GM21619 (cell line): ENCODE measurements at regions not wholly inside any gene's neighbourhood (a gene's known extent, or its start where the extent isn't known, plus 50 kb on each side); places are given as distances from the start of the nearest gene placed in this dataset.
"Not testable (repeated sequence)": the region's sequence is repeated elsewhere in the genome, so short reads cannot be mapped to it uniquely, and the experiment has no call there.

ENCODE experiments used
- ATAC-seq: cut with Tn5 transposase; IDR thresholded peaks from one replicate; pipeline ENCODE4 v1.9.1; 2021; ENCODE audit not compliant: unreplicated experiment

- ATAC-seq: no peak
Observed at GRCh38 chr17:36842231-36842819, 95.0 kb upstream of the LHX1 start.

DNA sequence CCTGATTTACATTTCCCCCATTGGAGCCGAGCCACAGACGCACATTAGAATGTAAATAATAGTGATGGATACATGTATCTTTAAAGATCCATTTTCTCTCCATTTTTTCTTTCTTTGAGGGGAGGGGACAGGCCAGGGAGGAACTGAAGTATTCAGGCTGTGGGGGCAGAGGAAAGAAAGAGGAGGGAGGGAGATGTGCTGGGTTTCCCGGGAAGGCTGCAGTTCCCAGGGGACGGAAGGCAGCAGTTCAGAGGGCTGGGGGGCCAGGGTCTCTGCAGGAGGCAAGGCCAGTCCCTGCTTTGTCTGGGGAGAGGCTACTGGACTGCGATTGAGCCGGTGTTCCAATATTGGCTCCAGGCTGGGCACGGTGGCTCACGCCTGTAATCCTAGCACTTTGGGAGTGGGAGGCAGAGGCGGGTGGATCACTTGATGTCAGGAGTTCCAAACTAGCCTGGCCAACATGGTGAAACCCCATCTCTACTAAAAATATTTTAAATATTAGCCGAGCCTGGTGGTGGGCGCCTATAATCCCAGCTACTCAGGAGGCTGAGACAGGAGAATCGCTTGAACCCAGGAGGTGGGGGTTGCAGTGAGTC is 94.2 kb upstream of the LHX1 start:
- ATAC-seq: no peak

DNA sequence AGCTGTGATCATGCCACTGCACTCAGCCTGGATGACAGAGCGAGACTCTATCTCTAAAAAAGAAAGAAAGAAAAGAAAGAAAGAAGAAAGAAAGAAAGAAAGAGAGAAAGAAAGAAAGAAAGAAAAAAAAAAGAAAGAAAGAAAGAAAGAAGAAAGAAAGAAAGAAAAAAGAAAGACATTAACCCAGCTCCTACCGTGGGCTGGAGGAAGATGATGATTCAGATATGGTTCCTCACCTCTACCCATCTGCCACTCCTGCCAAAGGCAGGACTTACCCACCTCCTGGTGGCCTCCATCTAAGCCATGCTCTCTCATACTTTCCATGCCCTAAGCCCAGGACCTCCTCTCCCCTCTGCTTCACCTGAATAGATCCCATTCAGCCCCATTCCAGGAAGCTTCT is 93.3 kb upstream of the LHX1 start:
- no peak for ATAC-seq

GRCh38 chr17:36844601-36845000 is 92.7 kb upstream of the LHX1 start:
- no peak for ATAC-seq

- ATAC-seq: no peak
Observed at GRCh38 chr17:36845916-36846315, 91.4 kb upstream of the LHX1 start.

DNA sequence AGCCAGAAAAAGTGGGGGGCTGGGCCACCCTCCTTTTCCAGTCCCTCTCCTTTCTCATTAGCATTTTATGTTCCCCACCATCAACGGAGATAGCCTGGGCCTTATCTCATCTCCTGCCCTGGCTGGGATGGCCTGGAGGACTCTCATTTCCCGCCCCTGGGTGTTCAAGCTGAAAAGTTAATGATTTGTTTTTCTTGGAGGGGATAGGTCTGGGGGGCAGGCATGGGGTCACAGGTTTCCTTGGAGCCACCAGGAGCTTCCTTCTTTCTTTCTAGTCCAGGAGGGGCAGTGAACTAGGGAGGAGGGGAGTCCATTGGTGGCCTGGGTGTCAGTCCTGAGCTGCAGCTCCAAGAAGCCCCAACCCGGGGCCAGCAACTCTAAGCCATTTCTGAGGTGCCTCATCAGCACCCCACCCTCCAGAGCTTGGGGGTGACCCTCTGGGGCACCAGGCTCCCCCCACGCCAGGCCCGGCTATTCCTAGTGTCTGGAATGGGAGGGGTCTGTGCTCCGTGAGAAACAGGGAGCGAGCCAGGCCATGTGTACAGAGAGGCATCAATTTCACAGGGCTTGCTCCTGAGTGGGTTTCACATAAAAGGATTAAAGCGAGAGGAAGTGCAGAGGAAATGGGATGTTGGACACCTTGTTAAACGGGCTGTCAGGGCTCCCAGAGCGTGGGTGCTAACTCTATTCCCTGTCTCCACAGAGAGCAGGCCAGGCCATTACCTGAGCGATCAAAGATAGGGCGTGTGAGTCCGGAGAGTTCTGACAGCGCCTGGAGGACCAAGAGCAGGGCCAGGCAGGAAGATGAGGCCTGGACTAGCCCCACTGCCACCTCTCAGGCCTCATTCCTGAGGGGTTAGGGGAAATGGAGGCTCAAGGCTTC is 90.6 kb upstream of the LHX1 start:
- no peak for ATAC-seq

GRCh38 chr17:36848008-36848902 is 89.0 kb upstream of the LHX1 start:
- no peak for ATAC-seq

- ATAC-seq: not testable (repeated sequence)
Observed at GRCh38 chr17:36849020-36849419, 88.3 kb upstream of the LHX1 start.

- no peak for ATAC-seq
Observed at GRCh38 chr17:36849871-36850348, 87.4 kb upstream of the LHX1 start.

- ATAC-seq: no peak
Observed at GRCh38 chr17:36850790-36851189, 86.5 kb upstream of the LHX1 start.

DNA sequence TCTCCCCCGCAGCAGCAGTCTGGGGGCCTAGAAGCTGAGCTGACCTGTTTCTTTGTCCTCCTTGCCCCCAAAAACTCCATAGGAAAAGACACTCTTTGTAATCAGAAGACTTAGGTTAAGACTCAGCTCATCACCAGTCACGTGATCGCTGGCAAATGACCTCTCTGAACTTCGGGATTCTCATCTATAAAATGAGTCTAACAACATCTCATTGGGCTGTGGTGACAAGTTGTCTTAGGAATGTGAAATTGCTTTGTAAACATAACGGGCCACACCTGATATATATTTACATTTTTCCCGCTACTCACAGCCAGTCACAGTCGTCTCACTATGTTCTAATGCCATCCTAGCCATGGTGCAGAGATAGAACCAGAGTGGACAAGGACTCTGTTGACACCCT is 86.0 kb upstream of the LHX1 start:
- ATAC-seq: no peak

DNA sequence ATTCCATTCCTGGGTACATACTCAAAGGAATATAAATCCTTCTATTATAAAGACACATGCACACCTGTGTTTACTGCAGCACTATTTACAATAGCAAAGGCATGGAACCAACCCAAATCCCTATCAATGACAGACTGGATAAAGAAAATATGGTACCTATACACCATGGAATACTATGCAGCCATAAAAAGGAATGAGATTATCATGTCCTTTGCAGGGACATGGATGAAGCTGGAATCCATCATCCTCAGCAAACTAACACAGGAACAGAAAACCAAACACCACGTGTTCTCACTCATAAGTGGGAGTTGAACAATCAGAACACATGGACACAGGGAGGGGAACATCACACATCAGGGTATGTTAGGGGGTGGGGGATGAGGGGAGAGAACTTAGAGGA is 84.8 kb upstream of the LHX1 start:
- ATAC-seq: not testable (repeated sequence)

GRCh38 chr17:36854982-36855381 is 82.3 kb upstream of the LHX1 start:
- ATAC-seq: no peak

DNA sequence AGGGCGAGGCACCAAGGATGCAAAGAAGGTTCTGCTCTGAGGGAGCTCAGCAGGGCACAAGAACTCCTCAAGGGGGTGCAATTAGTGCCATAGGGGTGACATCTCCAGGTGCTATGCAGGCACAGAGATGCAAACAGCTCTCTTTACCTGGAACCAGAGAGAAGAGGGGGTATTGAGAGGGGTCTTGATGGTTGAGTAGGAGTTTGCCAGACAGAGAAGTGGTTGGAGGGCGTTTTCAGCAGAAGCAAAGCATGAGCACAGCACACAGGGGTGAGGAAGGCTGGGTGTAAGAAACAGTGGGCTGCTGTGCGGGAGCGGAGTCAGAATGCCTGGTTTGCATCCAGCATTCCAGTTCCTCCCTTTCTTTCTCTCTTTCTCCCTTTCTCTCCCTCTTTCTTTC is 81.8 kb upstream of the LHX1 start:
- ATAC-seq: no peak

DNA sequence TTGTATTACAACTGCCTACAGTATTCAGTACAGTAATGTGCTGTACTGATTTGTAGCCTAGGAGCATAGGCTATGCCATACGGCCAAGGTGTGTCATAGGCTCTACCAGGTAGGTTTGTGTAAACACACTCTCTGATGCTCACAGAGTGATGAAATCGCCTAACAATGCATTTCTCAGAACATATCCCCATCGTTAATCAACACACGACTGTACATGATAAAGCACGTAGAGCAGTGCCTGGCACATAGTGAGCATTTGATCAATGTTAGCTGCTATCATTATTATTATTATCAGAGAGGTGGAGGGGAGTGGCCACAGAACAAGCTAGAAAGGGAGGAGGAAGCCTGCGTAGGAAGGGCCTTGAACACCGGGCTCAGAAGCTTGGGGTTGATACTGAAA is 81.1 kb upstream of the LHX1 start:
- ATAC-seq: no peak

DNA sequence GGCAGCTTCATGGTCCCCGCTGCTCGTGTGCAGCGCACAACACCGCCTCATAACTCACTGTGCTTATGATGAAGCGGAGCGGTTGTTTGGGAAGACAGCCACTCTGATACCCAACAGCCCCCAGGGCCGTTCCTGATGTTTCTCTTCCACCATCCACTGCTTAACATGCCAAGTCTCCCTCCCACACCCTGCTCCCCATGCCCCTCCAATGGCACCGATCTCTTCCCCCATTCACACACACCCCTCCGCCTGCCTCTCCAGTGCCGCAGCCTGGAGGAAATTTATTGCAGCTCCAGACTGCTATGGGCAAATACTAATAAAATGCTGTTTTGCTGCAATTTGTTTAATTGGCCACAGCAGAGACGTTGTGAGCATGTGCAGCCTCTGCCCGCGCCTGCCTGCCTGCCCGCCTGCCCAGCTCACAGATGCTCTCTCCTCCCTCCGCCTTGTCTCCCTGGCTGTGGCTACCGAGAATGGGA is 80.3 kb upstream of the LHX1 start:
- ATAC-seq: no peak

DNA sequence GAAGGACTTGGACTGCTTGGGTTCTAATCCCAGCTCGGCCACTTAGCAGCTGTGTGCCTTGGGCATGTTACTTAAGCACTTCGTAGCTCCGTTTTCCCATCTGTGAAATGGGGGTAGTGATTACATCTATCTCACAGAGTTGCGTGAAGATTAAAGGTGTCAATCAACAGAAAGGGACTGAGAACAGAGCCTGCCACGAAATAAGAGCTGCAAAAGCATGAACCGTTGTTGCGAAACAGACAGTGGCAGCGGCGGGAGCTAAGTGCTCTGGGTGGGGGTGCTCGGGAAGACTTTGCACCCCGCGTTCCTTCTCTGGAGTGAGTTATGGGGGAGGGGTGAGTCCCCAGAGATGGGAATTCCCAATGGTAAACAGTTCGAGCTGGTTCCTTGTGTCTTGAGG is 79.6 kb upstream of the LHX1 start:
- no peak for ATAC-seq

DNA sequence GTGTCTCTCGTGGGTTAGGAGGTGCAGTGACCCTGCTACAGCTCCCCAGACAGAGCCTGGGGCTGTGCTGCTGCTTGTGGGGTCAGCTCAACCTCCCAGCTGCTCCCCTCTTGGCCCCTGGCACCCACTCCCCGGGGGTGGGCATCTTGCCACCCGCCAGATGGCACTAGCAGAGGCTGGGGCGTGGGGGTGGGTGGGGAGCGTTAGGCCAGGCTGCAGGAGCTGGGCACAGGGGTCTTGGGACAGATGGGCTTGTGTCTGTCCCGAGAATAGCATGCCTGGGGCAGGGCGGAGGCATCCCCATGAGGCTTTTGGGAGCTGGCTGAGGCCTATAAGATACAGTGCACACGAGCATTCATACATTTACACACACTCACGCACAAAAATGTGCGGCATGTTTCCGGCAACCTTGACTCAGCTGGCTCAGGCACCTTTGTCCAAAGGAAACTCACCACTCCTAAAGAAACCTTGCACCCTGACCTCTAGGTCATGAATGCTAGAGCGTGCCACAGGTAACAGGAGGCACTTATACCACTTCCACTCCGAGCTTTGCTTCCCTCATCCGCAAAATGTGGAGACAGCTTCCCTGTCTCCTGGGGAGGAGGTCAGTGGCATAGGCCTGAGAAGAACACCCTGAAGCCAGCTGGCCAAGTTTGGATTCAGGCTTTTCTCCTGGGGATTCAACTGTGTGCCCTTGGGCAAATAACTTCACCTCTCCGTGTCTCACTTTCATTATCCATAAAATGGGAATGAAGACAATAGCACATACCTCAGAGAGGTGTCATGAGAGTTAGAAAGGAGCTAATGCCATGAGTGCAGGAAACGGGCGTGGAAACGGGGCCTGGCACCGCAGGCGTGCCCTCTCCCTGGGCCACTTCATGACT is 78.9 kb upstream of the LHX1 start:
- ATAC-seq: no peak

- no peak for ATAC-seq
Observed at GRCh38 chr17:36859003-36859300, 78.3 kb upstream of the LHX1 start.

DNA sequence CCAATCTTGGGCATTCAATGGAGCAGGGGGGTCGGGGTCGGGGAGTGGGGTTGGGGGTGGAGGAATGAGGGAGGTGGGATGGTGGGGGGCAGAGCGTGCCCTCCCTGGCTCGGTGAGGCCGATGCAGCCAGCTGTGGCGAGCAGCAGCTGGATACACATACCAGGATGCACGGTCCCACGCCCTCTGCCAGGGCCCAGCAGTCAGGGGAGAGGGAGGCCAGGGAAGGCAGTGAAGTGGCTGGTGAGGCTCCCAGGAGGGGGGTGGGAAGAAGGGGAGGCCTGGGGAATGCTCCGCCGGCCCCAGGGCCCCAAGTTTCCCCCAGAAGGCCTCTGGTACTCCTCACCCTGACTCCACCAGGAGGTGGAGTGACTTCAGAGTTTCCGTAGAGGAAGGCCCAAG is 77.6 kb upstream of the LHX1 start:
- ATAC-seq: no peak
